ENCODE measurements at regions not wholly inside any gene's neighbourhood (a gene's known extent, or its start where the extent isn't known, plus 50 kb on each side); places are given as distances from the start of the nearest gene placed in this dataset.
"Not testable (repeated sequence)": the region's sequence is repeated elsewhere in the genome, so short reads cannot be mapped to it uniquely, and the experiment has no call there.

GRCh38 chr14:103186909-103187586, 63.8 kb downstream of the TNFAIP2 start:
- no peak for DNase-seq (ENCODE audit: low read depth)

GRCh38 chr14:103187911-103188310, 64.7 kb downstream of the TNFAIP2 start:
- DNase-seq (ENCODE audit: low read depth) = no peak

- no peak for DNase-seq (ENCODE audit: low read depth)
These were observed 65.7 kb downstream of the TNFAIP2 start for GRCh38 chr14:103188810-103189480.

- no peak for DNase-seq (ENCODE audit: low read depth)
These were observed 66.5 kb downstream of the TNFAIP2 start for GRCh38 chr14:103189481-103190470.

- no peak for DNase-seq (ENCODE audit: low read depth)
These were observed 67.5 kb downstream of the TNFAIP2 start for GRCh38 chr14:103190741-103191140.

GRCh38 chr14:103191844-103192243, 68.6 kb downstream of the TNFAIP2 start:
- no peak for DNase-seq (ENCODE audit: low read depth)

GRCh38 chr14:103192246-103192840, 69.1 kb downstream of the TNFAIP2 start:
- DNase-seq (ENCODE audit: low read depth) = no peak

- not testable (repeated sequence) for DNase-seq (ENCODE audit: low read depth)
These were observed 69.6 kb downstream of the TNFAIP2 start for GRCh38 chr14:103192861-103193260.

- DNase-seq (ENCODE audit: low read depth) = not testable (repeated sequence)
These were observed 70.2 kb downstream of the TNFAIP2 start for GRCh38 chr14:103193491-103193890.

- peak; percentile 74 for DNase-seq (ENCODE audit: low read depth)
These were observed 71.2 kb downstream of the TNFAIP2 start for GRCh38 chr14:103194256-103195045.

GRCh38 chr14:103195828-103196615, 72.8 kb downstream of the TNFAIP2 start:
- DNase-seq (ENCODE audit: low read depth) = no peak

GRCh38 chr14:103196716-103197115, 73.5 kb downstream of the TNFAIP2 start:
- no peak for DNase-seq (ENCODE audit: low read depth)

- DNase-seq (ENCODE audit: low read depth) = peak; percentile 77
These were observed 75.2 kb downstream of the TNFAIP2 start for GRCh38 chr14:103198131-103199105.

- DNase-seq (ENCODE audit: low read depth) = peak; percentile 65
These were observed 75.9 kb downstream of the TNFAIP2 start for GRCh38 chr14:103199124-103199523.

GRCh38 chr14:103201801-103202200, 78.5 kb downstream of the TNFAIP2 start:
- DNase-seq (ENCODE audit: low read depth) = no peak

- DNase-seq (ENCODE audit: low read depth) = no peak
These were observed 81.7 kb downstream of the TNFAIP2 start for GRCh38 chr14:103204852-103205540.

GRCh38 chr14:103205541-103205906, 82.3 kb downstream of the TNFAIP2 start:
- DNase-seq (ENCODE audit: low read depth) = no peak

GRCh38 chr14:103206023-103206481, 82.8 kb downstream of the TNFAIP2 start:
- no peak for DNase-seq (ENCODE audit: low read depth)
